ENCODE measurements at regions not wholly inside any gene's neighbourhood (a gene's known extent, or its start where the extent isn't known, plus 50 kb on each side); places are given as distances from the start of the nearest gene placed in this dataset.

DNA sequence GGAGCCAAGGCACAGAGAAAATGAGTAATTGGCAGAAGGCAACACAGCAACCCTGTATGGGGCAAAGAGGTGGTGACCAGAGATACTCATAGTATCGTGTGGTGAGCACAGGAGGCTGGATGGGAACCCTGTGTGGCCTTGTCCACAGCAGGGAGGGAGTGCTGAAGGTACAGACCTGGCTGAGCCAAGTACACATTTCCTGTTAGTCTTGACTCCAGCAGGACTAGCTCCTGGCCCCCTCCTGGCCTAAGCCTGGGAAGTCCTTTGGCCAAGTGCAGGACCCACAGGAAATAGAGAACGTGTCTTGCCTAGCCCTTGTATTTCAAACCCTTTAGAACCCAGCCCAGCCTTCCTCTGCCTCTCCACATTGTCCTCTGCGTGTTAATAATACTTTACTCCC, 289.8 kb upstream of the PWP1 start:
- TF ChIP-seq, protein P1, sequence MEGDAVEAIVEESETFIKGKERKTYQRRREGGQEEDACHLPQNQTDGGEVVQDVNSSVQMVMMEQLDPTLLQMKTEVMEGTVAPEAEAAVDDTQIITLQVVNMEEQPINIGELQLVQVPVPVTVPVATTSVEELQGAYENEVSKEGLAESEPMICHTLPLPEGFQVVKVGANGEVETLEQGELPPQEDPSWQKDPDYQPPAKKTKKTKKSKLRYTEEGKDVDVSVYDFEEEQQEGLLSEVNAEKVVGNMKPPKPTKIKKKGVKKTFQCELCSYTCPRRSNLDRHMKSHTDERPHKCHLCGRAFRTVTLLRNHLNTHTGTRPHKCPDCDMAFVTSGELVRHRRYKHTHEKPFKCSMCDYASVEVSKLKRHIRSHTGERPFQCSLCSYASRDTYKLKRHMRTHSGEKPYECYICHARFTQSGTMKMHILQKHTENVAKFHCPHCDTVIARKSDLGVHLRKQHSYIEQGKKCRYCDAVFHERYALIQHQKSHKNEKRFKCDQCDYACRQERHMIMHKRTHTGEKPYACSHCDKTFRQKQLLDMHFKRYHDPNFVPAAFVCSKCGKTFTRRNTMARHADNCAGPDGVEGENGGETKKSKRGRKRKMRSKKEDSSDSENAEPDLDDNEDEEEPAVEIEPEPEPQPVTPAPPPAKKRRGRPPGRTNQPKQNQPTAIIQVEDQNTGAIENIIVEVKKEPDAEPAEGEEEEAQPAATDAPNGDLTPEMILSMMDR (conservative IDR thresholded peaks at IDR 0.05; ENCODE audit: low read length) = no peak
- no peak for TF ChIP-seq EZH2phosphoT487 (IDR thresholded peaks at IDR 0.05; ENCODE audit: borderline replicate concordance)
